Anterior cingulate cortex (tissue), 58 donors: ENCODE measurements at regions not wholly inside any gene's neighbourhood (a gene's known extent, or its start where the extent isn't known, plus 50 kb on each side); places are given as distances from the start of the nearest gene placed in this dataset.
A peak's percentile ranks its signal among the peaks of the same experiment; 100 is the strongest.

ENCODE experiments used
- DNase-seq, 58 donors: peaks; one replicate each; lab custom pipeline; 2025; lab: John Stamatoyannopoulos, UW

- DNase-seq, result no peak
These were observed 168.5 kb upstream of the FREM2 start for GRCh38 chr13:38518328-38518727.

GRCh38 chr13:38519229-38519911 is 167.5 kb upstream of the FREM2 start:
- DNase-seq, result no peak

- no peak for DNase-seq
These were observed 166.8 kb upstream of the FREM2 start for GRCh38 chr13:38520041-38520440.

GRCh38 chr13:38527140-38527539 is 159.7 kb upstream of the FREM2 start:
- no peak for DNase-seq

- no peak for DNase-seq
These were observed 157.9 kb upstream of the FREM2 start for GRCh38 chr13:38528986-38529385.

GRCh38 chr13:38530492-38530891 is 156.4 kb upstream of the FREM2 start:
- no peak for DNase-seq

GRCh38 chr13:38535261-38535660 is 151.6 kb upstream of the FREM2 start:
- DNase-seq, result no peak

GRCh38 chr13:38537051-38537450 is 149.8 kb upstream of the FREM2 start:
- peak in 1 of 58 donors; percentile 4 for DNase-seq

- no peak for DNase-seq
These were observed 148.5 kb upstream of the FREM2 start for GRCh38 chr13:38538422-38538821.

- DNase-seq, result no peak
These were observed 147.2 kb upstream of the FREM2 start for GRCh38 chr13:38539632-38540031.

GRCh38 chr13:38542601-38543000 is 144.3 kb upstream of the FREM2 start:
- DNase-seq, result no peak

GRCh38 chr13:38543561-38543960 is 143.3 kb upstream of the FREM2 start:
- DNase-seq, result no peak

- DNase-seq, result no peak
These were observed 123.1 kb upstream of the FREM2 start for GRCh38 chr13:38563739-38564138.

GRCh38 chr13:38564256-38565150 is 122.4 kb upstream of the FREM2 start:
- no peak for DNase-seq

GRCh38 chr13:38566023-38566422 is 120.9 kb upstream of the FREM2 start:
- DNase-seq, result no peak

GRCh38 chr13:38566519-38566918 is 120.4 kb upstream of the FREM2 start:
- no peak for DNase-seq

GRCh38 chr13:38570706-38571105 is 116.2 kb upstream of the FREM2 start:
- DNase-seq, result no peak

GRCh38 chr13:38575427-38575826 is 111.5 kb upstream of the FREM2 start:
- DNase-seq, result no peak

- DNase-seq, result no peak
These were observed 109.8 kb upstream of the FREM2 start for GRCh38 chr13:38577048-38577447.

- peak in 7 of 58 donors; percentile 1 to 70 (median 6) for DNase-seq
These were observed 104.7 kb upstream of the FREM2 start for GRCh38 chr13:38582133-38582532.

- DNase-seq, result no peak
These were observed 96.6 kb upstream of the FREM2 start for GRCh38 chr13:38590230-38590629.
